ENCODE measurements at regions not wholly inside any gene's neighbourhood (a gene's known extent, or its start where the extent isn't known, plus 50 kb on each side); places are given as distances from the start of the nearest gene placed in this dataset.

GRCh38 chr2:6497048-6497447 is 368.7 kb downstream of the CMPK2 start:
- TF ChIP-seq CTCF (conservative IDR thresholded peaks at IDR 0.05), result no peak
- no peak for DNase-seq (ENCODE audit: extremely low spot score, unreplicated experiment)
- Mint-ChIP-seq H3K9me3 (peaks cover 5% of the 10 kb centered on the region), H3K36me3 (no peaks in the 10 kb centered on the region), H3K4me1 (ENCODE audit: unreplicated experiment) (no peaks in the 10 kb centered on the region), H3K4me3 (no peak overlapping the region), H3K27me3 (no peaks in the 10 kb centered on the region), H3K27ac (no peak overlapping the region)

- Mint-ChIP-seq H3K4me1 (ENCODE audit: unreplicated experiment) (no peaks in the 10 kb centered on the region), H3K36me3 (no peaks in the 10 kb centered on the region), H3K27me3 (no peaks in the 10 kb centered on the region), H3K4me3 (no peak overlapping the region), H3K9me3 (peaks cover 5% of the 10 kb centered on the region), H3K27ac (no peak overlapping the region)
- TF ChIP-seq CTCF (conservative IDR thresholded peaks at IDR 0.05), result no peak
- DNase-seq (ENCODE audit: extremely low spot score, unreplicated experiment), result no peak
Measured at GRCh38 chr2:6498841-6499240, 366.9 kb downstream of the CMPK2 start.

- no peak for DNase-seq (ENCODE audit: extremely low spot score, unreplicated experiment)
- H3K4me3 Mint-ChIP-seq, result no peak overlapping the region
- H3K4me1 Mint-ChIP-seq (ENCODE audit: unreplicated experiment), result no peaks in the 10 kb centered on the region
- no peaks in the 10 kb centered on the region for H3K27me3 Mint-ChIP-seq
- no peaks in the 10 kb centered on the region for H3K36me3 Mint-ChIP-seq
- no peak overlapping the region for H3K27ac Mint-ChIP-seq
- no peak for TF ChIP-seq CTCF (conservative IDR thresholded peaks at IDR 0.05)
- H3K9me3 Mint-ChIP-seq, result peaks cover 5% of the 10 kb centered on the region
Measured at GRCh38 chr2:6499691-6500090, 366.0 kb downstream of the CMPK2 start.

GRCh38 chr2:6506361-6506794 is 359.3 kb downstream of the CMPK2 start:
- Mint-ChIP-seq H3K36me3 (peaks cover 4% of the 10 kb centered on the region), H3K4me1 (ENCODE audit: unreplicated experiment) (peaks cover 32% of the 10 kb centered on the region), H3K27ac (peak overlapping the region; percentile 10), H3K27me3 (no peaks in the 10 kb centered on the region), H3K4me3 (no peak overlapping the region), H3K9me3 (peaks cover 13% of the 10 kb centered on the region)
- no peak for TF ChIP-seq CTCF (conservative IDR thresholded peaks at IDR 0.05)
- DNase-seq (ENCODE audit: extremely low spot score, unreplicated experiment), result no peak

GRCh38 chr2:6506859-6507258 is 358.8 kb downstream of the CMPK2 start:
- DNase-seq (ENCODE audit: extremely low spot score, unreplicated experiment), result no peak
- Mint-ChIP-seq H3K27ac (peak overlapping the region; percentile 10), H3K4me3 (no peak overlapping the region), H3K9me3 (peaks cover 13% of the 10 kb centered on the region), H3K4me1 (ENCODE audit: unreplicated experiment) (peaks cover 33% of the 10 kb centered on the region), H3K36me3 (peaks cover 4% of the 10 kb centered on the region), H3K27me3 (no peaks in the 10 kb centered on the region)
- no peak for TF ChIP-seq CTCF (conservative IDR thresholded peaks at IDR 0.05)

GRCh38 chr2:6510532-6510931 is 355.2 kb downstream of the CMPK2 start:
- Mint-ChIP-seq H3K36me3 (peaks cover 4% of the 10 kb centered on the region), H3K27ac (no peak overlapping the region), H3K27me3 (peaks cover 7% of the 10 kb centered on the region), H3K4me1 (ENCODE audit: unreplicated experiment) (peaks cover 40% of the 10 kb centered on the region), H3K4me3 (no peak overlapping the region), H3K9me3 (peaks cover 13% of the 10 kb centered on the region)
- no peak for DNase-seq (ENCODE audit: extremely low spot score, unreplicated experiment)
- TF ChIP-seq CTCF (conservative IDR thresholded peaks at IDR 0.05), result no peak

Data from type B pancreatic cell (in vitro differentiated cells).